ENCODE measurements at regions not wholly inside any gene's neighbourhood (a gene's known extent, or its start where the extent isn't known, plus 50 kb on each side); places are given as distances from the start of the nearest gene placed in this dataset.

- TF ChIP-seq EP300 (IDR thresholded peaks at IDR 0.05; ENCODE audit: borderline replicate concordance) (no peak), CEBPB (IDR thresholded peaks at IDR 0.05) (no peak), TCF12 (IDR thresholded peaks at IDR 0.05; ENCODE audit: low read depth) (no peak), ZBTB7A (IDR thresholded peaks at IDR 0.05; ENCODE audit: low read depth) (no peak), MAX (IDR thresholded peaks at IDR 0.05) (no peak), RAD21 (IDR thresholded peaks at IDR 0.05; ENCODE audit: low read depth) (no peak), CREB1 (IDR thresholded peaks at IDR 0.05; ENCODE audit: low read depth) (no peak), YY1 (IDR thresholded peaks at IDR 0.05; ENCODE audit: low read depth) (no peak), TAF1 (IDR thresholded peaks at IDR 0.05; ENCODE audit: low read depth) (no peak), FOXM1 (IDR thresholded peaks at IDR 0.05; ENCODE audit: borderline replicate concordance, low read depth) (no peak)
- TF ChIP-seq, protein P1, sequence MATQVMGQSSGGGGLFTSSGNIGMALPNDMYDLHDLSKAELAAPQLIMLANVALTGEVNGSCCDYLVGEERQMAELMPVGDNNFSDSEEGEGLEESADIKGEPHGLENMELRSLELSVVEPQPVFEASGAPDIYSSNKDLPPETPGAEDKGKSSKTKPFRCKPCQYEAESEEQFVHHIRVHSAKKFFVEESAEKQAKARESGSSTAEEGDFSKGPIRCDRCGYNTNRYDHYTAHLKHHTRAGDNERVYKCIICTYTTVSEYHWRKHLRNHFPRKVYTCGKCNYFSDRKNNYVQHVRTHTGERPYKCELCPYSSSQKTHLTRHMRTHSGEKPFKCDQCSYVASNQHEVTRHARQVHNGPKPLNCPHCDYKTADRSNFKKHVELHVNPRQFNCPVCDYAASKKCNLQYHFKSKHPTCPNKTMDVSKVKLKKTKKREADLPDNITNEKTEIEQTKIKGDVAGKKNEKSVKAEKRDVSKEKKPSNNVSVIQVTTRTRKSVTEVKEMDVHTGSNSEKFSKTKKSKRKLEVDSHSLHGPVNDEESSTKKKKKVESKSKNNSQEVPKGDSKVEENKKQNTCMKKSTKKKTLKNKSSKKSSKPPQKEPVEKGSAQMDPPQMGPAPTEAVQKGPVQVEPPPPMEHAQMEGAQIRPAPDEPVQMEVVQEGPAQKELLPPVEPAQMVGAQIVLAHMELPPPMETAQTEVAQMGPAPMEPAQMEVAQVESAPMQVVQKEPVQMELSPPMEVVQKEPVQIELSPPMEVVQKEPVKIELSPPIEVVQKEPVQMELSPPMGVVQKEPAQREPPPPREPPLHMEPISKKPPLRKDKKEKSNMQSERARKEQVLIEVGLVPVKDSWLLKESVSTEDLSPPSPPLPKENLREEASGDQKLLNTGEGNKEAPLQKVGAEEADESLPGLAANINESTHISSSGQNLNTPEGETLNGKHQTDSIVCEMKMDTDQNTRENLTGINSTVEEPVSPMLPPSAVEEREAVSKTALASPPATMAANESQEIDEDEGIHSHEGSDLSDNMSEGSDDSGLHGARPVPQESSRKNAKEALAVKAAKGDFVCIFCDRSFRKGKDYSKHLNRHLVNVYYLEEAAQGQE (IDR thresholded peaks at IDR 0.05; ENCODE audit: low read depth): no peak
These were observed 796.7 kb downstream of the QKI start for GRCh38 chr6:164211254-164211653.
